Right lobe of liver (tissue), 4 donors: ENCODE measurements at regions not wholly inside any gene's neighbourhood (a gene's known extent, or its start where the extent isn't known, plus 50 kb on each side); places are given as distances from the start of the nearest gene placed in this dataset.

Experiments used
- CTCF ChIP-seq, 4 donors: fragments of 200-600 bp in 3 of 4; fragments of 450-650 bp in 1 of 4; IDR thresholded peaks; one replicate each; pipeline versions ENCODE4 v1.5.1 to v1.8.0; 2016 to 2022; ENCODE audit warnings: antibody characterized with exemption in 4 of 4, mild to moderate bottlenecking in 2 of 4
- POLR2A ChIP-seq: fragments of 450-650 bp; IDR thresholded peaks from one replicate; pipeline ENCODE4 v1.6.1; 2017; ENCODE audit warnings: antibody characterized with exemption, mild to moderate bottlenecking
- donor health status: DM: no; HTN: no; CAD: no.
- donor health status: DM: no; HTN: no; CAD: no.
- donor health status: DM: no; HTN: yes; CAD: no.

DNA sequence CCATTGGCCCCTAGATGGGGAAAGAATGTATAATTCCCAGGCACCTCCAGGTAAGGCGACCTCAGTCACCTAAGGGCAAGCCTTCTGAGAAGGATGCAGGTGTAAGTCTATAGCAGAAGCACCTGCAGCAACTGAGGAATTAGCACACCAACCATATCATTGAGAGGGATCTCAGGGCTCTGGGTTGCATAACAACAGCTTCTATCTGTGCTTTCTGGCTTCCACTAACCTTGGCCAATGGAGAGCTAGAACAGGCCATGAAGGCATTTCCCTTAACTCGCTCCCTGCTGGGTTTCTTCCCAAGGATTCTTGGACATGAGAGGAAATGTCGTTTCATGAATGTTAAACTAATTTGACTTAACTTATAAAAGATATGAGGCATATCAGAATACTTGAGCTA lies 177.8 kb upstream of the GK2 start:
- TF ChIP-seq CTCF (IDR thresholded peaks at IDR 0.05) (no peak), POLR2A (no peak)
